ENCODE measurements at regions not wholly inside any gene's neighbourhood (a gene's known extent, or its start where the extent isn't known, plus 50 kb on each side); places are given as distances from the start of the nearest gene placed in this dataset.
"Not testable (repeated sequence)": the region's sequence is repeated elsewhere in the genome, so short reads cannot be mapped to it uniquely, and the experiment has no call there.

DNA sequence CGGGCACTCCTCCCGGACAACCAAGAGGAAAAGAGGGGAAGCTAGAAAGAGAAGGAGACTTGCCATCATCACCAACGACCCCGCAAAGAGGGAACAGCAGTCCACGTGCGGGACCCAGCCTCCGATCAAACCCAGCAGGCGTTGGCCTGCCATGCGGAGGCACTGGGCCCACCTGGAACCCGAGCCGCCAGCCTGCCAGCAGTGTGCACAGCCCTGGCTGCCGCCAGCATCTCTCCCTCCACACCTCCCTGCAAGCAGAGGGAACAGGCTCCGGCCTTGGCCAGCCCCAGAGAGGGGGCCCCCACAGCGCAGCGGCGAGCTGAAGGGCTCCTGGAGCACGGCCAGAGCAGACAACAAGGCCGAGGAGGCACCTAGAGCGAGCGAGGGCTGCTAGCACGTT lies 1244.7 kb upstream of the B3GALT2 start:
- H3K27ac ChIP-seq = no peak overlapping the region
- no peak overlapping the region for H3K4me3 ChIP-seq
- DNase-seq (ENCODE audit: low spot score) = no peak
- TF ChIP-seq, protein P1, sequence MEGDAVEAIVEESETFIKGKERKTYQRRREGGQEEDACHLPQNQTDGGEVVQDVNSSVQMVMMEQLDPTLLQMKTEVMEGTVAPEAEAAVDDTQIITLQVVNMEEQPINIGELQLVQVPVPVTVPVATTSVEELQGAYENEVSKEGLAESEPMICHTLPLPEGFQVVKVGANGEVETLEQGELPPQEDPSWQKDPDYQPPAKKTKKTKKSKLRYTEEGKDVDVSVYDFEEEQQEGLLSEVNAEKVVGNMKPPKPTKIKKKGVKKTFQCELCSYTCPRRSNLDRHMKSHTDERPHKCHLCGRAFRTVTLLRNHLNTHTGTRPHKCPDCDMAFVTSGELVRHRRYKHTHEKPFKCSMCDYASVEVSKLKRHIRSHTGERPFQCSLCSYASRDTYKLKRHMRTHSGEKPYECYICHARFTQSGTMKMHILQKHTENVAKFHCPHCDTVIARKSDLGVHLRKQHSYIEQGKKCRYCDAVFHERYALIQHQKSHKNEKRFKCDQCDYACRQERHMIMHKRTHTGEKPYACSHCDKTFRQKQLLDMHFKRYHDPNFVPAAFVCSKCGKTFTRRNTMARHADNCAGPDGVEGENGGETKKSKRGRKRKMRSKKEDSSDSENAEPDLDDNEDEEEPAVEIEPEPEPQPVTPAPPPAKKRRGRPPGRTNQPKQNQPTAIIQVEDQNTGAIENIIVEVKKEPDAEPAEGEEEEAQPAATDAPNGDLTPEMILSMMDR (IDR thresholded peaks at IDR 0.05) = no peak

DNA sequence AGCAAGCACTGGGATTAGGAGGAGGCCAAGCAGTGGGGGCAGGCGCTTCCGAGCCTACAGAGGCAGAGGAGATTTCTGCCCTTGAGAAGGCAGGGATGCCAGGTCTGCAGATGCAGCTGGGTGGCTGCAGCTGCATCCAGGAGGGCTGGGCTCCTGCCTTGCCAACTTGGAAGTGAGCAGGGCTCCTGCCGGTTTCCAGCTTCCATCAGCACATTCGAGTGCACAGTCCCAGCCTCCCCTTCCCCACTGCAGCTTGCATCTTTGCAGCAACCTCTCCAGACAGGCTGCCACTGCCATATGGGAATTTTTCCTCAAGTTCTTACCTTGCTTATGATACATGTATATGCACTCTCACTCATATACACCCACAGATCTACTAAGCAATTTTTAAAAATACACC lies 1234.3 kb upstream of the B3GALT2 start:
- no peak overlapping the region for H3K4me3 ChIP-seq
- H3K27ac ChIP-seq = no peak overlapping the region
- TF ChIP-seq, protein P1 (IDR thresholded peaks at IDR 0.05) = no peak
- no peak for DNase-seq (ENCODE audit: low spot score)

DNA sequence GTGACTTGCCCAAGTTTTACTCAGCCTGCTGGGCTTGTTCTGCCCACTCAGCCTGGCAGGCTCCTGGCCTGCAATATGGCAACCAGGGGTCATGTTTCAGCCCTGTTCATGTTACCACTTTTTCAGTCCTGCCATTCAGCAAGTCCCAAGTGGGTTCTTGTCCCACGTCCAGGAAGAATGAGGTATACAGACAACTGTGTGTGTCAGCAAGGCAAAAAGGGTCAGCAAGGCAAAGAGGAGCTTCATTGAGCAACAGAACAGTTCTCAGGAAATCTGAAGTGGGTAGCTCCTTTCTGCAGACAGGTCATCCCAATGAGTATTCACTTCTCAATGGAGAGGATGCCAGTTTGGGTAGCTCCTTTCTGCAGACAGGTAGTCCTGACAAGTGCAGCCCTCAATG lies 1233.3 kb upstream of the B3GALT2 start:
- H3K4me3 ChIP-seq = no peak overlapping the region
- no peak for DNase-seq (ENCODE audit: low spot score)
- TF ChIP-seq, protein P1 (IDR thresholded peaks at IDR 0.05) = no peak
- H3K27ac ChIP-seq = no peak overlapping the region

DNA sequence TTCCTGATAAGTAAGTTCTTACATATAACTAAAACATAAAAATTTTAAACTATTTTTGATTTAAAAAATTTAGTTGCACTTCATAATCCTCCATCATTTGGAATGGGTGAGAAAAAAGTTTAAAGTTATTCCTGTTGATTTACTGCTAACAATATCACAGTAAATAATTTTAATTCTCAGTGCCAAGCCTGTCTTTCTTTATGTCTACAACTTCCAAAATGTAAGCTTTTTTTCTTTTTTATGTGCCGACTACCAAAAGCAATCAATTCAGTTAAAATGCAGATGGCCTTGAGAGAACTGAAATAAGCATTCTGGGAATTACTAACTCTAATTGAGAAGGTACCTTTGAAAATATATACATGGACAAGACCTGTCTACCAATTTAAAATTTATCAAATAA lies 1224.3 kb upstream of the B3GALT2 start:
- TF ChIP-seq, protein P1 (IDR thresholded peaks at IDR 0.05) = no peak
- Histone ChIP-seq H3K27ac (no peak overlapping the region), H3K4me3 (no peak overlapping the region)
- DNase-seq (ENCODE audit: low spot score) = no peak

DNA sequence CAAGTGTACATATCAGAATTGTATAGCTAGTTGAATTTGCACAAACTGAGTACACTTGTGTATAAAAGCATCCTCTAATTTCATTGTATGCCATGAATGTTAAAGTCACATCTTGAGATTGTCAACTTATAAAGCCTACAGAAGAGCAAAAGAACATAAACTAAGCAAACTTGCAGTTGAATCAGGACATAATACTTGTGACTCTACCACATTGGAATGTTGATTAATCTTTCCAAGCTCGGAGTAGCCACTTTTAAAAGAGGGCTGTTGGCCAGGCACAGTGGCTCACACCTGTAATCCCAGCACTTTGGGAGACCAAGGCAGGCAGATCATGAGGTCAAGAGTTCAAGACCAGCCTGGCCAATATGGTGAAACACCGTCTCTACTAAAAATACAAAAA lies 1220.8 kb upstream of the B3GALT2 start:
- not testable (repeated sequence) for H3K4me3 ChIP-seq; DNase-seq (ENCODE audit: low spot score); H3K27ac ChIP-seq

DNA sequence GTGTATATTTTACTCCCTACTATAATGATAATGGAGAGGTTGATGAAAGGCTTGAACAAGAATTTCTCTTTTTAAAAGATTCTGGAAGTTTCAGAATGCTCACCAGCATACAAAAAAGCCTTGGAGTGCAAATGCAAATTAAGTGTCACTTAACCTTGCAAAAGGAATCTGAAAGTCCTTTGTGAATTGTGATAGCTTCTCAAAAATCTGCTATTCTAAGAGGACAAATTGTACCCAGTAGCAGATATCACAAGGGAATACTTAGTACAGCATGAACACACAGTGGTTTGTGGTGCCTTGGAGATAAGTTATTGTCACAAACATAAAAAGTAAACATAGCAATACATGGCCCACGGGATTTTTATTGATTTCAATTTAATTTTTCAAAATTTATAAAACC lies 1208.3 kb upstream of the B3GALT2 start:
- Histone ChIP-seq H3K4me3 (no peak overlapping the region), H3K27ac (no peak overlapping the region)
- no peak for DNase-seq (ENCODE audit: low spot score)
- TF ChIP-seq, protein P1 (IDR thresholded peaks at IDR 0.05) = no peak

DNA sequence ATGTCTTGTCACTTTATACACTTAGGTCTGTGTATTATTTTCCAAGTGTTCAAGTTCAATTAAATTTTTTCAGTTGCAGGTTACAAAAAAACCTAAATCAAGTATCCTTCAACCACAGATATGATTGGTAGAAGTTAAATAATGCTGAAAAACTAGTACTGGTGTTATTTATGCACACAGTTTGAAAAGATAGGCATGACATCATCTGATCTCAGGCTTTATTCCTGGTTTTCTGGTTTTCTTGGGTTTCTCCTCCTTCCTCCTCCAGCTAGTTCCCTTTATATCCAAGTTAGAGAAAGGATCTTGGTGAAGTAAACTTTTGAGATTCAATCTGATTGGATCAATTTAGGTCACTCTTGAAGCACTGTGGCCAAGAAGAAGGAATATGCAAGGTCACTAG lies 1201.1 kb upstream of the B3GALT2 start:
- no peak overlapping the region for H3K4me3 ChIP-seq
- no peak for DNase-seq (ENCODE audit: low spot score)
- no peak overlapping the region for H3K27ac ChIP-seq
- TF ChIP-seq, protein P1 (IDR thresholded peaks at IDR 0.05) = no peak

DNA sequence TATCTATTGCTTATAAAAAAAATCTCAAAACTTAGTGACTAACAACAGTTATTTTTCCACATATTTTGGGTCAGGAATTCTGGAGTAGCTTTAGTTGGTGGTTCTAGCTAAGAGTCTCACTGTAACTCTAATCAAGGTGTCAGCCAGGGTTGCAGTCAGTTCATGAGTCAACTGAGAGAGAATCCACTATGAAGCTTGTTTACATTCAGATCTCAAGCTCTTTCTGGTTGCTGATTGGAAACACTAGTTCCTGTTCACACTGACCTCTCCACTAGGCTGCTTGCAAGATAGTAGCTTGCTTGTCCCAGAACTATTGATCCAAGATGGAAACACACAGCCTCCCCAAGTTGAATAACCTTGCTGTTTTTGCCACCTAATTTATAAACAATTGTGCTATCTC lies 1192.1 kb upstream of the B3GALT2 start:
- Histone ChIP-seq H3K4me3 (no peak overlapping the region), H3K27ac (no peak overlapping the region)
- DNase-seq (ENCODE audit: low spot score) = no peak
- TF ChIP-seq, protein P1 (IDR thresholded peaks at IDR 0.05) = no peak
